Stimulated activated naive CD8-positive, alpha-beta T cell treated with anti-CD3 and anti-CD28 coated beads, Interleukin-15, Interleukin-2, amounts not matched to agents 100 U/mL and 50 U/mL, for 24 hours (primary cell): ENCODE measurements at regions not wholly inside any gene's neighbourhood (a gene's known extent, or its start where the extent isn't known, plus 50 kb on each side); places are given as distances from the start of the nearest gene placed in this dataset.
"Not testable (repeated sequence)": the region's sequence is repeated elsewhere in the genome, so short reads cannot be mapped to it uniquely, and the experiment has no call there.

Experiments used
- ATAC-seq: fragments of 150-1000 bp; cut with Tn5 transposase; one replicate; pipeline ENCODE4 v1.10.0; 2021
- DNase-seq: peaks from one replicate; pipeline ENCODE4 v3.0.0; 2021

DNA sequence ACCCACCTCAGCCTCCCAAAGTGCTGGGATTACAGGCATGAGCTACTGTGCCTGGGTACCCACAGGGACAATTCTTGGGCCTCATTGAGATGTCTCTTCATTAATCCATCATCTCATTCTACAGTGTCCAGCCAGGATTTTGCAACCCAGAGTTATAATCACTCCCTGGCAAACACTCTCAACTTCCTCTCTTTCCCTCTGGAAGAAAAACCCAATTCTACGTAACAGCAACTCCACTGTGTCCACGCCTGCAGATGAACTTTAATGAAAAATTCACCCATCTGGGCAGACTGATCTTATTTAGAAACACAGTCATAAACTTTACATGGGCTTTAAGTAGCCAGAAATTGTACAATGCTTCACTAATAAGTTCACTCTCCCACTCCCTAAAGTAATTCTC is 90.1 kb upstream of the ABCC4 start:
- DNase-seq (no peak), ATAC-seq (no peak)

DNA sequence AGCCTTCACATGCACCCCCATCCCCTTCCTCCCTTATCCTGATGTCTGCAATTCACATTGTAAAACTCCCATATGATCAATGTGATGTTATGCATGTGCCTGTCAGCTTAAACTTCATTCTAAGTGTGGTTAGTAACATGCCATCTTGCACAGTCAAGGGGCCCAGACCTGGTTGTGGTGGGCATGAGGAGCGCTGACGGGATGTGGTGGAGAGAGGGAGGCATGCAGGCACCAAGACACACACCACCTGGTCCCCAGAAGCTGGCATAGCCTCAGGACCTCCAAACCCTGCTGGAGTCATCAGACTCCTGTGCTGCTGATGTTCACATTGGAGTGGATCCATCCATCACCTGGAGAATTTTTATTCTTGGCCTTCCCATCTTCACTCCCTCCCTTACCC is 90.5 kb upstream of the ABCC4 start:
- no peak for DNase-seq
- ATAC-seq: no peak

DNA sequence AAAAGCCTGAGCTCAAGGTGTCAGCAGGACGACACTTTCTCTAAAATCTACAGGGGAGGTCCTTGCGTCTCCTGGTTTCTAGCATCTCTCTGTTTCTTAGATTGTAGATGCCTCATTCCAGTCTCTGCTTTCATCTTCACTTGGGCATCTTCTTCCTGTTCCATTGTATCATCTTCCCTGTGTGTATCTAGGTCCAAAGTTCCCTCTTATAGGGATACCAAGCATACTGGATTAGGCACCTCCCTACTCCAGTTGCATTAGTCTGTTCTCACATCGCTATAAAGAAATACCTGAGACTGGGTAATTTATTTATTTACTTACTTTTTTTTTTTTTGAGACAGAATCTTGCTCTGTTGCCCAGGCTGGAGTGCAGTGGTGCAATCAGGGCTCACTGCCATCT is 91.3 kb upstream of the ABCC4 start:
- no peak for ATAC-seq
- no peak for DNase-seq

DNA sequence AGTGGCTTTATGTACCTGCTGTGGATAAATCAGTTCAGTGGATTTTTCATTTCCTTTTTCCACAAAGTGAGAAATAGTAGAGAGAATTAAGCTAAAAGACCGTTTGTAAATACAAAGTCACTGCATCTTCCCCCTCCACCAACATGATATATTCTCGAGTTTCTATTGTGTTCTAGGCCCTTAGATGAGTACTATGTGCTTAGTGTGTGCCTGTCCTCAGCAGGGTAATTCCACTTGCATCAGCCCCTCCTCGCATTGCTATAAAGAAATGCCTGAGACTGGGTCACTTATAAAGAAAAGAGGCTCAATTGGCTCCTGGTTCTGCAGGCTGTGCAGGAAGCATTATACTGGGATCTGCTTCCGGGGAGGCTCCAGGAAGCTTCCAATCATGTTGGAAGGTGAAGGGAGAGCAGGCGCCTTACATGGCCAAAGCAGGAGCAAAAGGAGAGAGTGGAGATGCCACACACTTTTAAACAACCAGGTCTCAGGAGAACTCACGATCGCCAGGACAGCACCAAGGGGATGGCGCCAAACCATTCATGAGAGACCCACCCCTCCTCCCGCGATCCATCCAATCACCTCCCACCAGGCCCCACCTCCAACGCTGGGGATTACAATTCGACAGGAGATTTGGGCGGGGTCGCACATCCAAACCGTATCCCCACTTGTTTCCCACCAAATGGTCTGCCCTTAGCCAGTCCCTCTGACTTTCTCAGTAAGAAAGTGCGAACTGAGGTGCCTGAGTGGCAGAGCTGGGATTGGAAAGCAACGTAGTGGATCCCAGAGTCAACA is 102.3 kb upstream of the ABCC4 start:
- ATAC-seq (peak; percentile 14), DNase-seq (peak; percentile 9)

DNA sequence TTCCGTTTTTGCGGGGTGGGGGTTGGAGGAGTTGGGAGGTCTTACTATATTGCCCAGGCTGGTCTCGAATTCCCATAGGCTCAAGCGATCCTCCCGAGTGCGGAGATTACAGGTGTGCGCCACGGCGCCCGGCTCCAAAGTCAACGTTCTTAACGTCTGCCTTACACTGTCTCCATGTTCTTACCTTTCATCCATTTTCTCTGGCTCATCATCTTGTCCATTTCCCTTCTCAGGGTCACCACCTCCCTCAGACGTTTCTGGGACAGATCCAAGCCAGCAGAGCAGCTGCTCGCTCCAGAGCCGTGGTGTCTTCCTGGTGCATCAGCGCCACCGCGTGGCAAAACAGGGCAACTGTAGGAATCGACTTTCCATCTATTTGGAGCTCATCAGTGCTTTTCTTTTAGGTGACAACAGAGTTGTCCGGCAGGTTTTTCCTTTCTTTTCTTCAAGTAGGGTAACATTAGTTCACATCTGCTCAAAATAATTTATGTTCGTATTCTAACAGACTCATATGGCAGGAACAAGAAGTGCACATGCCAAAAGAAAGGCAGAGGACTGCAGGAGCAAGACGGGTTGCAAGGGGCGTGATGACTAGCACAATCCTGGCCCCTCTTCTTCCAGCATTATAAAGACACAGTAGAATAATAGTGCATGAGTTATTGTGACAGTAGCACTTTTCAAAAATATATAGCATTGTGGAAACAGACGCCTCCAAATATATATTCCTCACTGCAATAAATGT is 103.1 kb upstream of the ABCC4 start:
- DNase-seq (peak; percentile 82), ATAC-seq (peak; percentile 84)

DNA sequence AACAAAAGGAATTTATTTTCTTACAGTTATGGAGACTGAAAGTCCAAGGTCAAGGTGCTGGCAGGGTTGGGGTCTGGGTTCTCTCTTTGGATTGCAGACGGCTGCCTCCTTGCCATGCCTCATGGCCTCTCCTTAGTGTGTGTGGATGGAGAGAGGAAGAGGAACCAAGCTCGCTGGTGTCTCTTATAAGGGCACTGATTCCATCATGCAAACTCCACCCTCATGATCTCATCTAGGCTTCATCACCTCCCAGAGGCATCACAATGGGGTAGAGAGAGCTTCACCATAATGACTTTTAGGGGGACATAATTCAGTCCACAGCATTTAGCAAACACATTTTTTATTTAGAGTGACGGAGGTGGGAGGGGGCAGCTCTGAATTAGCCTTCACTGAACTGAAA is 104.9 kb upstream of the ABCC4 start:
- ATAC-seq: no peak
- no peak for DNase-seq

DNA sequence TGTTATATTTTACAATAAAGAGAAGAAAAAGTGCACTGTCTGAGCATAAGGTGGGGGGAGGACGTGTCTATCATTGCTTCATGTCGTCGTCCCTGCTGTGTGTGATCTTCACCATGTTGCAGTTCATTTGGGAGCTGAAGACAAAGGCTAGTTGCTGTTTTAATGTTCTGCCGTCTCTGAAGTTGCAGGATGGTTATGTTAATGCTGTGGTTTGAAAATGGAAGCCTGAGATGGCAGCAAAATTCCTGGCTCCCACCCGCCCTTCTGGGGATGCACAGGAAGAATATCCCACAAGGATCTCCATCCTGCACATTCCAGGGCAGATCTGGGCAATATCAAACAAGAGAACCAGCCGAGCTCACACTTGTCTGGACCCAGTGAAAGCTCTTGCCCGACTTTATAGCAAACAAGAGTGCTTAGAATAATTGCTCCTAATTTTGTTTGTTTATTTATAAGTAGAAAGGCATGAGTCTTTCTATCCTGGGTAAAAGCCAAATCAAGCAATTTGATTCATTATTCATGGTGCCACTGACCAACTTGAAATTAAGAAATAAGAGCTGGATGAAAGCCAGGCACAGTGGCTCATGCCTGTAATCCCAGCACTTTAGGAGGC is 110.3 kb upstream of the ABCC4 start:
- DNase-seq (no peak), ATAC-seq (no peak)

DNA sequence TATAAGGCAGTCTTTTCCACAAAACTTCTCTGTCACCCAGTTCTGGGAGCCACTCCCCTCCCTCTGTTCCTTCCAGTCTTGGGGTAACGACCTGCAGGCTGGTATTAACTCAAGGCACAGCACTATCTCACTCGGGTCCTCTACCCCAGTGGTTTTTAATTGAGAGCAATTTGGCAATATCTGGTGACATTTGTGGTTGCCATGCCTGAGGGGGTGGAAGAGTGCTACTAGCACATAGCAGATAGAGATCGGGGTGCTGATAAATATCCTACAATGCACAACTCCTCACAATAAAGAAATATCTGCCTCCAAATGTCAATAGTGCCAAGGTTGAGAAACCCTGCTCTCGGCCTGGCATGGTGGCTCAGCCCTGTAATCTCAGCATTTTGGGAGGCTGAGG is 117.7 kb upstream of the ABCC4 start:
- DNase-seq (no peak), ATAC-seq (no peak)

DNA sequence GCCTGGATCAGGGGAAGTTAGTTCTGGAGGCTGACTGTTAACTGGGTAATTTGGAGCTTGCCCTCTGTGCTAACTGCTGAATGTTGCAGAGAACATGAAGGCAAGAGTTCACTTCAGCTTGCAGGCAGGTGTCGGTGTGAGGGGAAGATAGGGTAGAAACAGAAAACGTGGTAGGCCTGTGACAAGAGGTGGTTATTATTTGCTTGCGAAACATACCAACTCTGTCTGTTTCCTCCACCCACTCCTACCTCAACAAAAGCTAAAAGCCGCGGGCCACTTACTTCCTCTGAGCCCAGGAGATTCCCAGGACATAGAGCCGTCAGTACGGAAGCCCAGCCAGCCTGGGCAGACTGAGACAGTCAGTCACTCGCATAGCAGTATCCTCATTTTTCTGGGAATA is 119.2 kb upstream of the ABCC4 start:
- ATAC-seq (no peak), DNase-seq (no peak)

DNA sequence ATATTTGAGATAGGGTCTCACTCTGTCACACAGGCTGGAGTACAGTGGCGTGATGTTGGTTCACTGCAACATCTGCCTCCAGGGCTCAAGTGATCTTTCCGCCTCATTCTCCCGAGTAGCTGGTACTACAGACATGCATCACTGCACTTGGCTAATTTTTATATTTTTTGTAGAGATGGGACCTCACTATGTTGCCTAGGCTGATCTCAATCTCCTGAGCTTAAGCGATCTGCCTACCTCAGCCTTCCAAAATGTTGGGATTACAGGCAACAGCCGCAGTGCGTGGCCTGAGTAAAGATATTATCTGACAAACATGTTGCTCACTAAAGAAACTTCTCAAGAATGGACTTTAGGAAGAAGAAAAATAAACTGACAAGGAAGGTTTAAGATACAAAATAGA is 125.4 kb upstream of the ABCC4 start:
- ATAC-seq (no peak), DNase-seq (no peak)

DNA sequence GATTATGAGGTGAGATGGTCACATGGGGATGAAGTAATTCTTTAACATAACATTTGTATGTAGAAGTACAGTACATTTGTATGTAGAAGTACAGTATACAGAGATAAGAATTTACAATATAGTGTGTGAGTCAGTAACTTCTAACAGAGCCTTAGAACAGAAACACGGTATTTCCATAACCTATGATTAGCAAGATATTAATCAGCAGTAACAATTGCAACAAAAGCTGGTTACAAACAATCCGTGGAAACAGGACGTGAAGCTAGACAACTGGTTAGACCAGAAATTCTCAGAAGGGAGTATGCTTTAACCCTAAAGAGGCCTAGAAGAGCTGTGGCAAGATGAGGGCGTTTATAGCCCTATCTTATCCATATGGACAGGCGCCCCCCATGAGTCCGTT is 122.0 kb upstream of the CLDN10 start:
- DNase-seq: not testable (repeated sequence)

DNA sequence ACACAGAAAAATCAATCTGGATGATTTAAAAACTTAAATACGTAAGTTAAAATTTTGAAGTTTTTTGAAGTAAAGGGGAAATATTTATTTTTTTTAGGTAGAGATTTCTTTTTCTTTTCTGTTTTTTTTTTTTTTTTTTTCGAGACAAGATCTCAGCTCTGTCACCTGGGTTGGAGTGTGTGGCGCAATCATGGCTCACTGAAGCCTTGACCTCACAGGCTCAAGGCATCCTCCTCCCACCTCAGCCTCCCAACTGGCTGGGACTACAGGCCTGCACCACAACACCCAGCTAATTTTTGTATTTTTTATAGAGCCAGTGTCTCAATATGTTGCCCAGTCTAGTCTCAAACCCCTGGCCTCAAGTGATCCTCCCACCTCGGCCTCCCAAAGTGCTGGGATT is 120.4 kb upstream of the CLDN10 start:
- DNase-seq (no peak), ATAC-seq (no peak)

More for the DNA sequence above, 122.0 kb upstream of the CLDN10 start:
- ATAC-seq: not testable (repeated sequence)

DNA sequence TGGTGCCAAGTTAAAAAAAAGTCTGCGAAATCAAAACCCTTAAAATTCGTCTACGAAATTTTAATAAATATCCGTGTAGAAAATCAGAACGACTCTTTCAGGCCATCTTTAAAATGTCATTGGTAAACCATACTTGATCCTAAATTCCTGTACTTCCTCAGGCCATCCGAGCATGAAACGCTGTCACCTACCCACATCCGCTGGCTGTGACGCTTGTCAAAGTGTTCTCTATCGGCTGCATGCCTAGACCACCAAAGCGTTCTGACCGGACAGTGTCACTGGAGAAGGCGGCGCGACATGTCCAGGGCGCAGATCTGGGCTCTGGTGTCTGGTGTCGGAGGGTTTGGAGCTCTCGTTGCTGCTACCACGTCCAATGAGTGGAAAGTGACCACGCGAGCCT is 119.0 kb upstream of the CLDN10 start:
- ATAC-seq: no peak
- DNase-seq: no peak

DNA sequence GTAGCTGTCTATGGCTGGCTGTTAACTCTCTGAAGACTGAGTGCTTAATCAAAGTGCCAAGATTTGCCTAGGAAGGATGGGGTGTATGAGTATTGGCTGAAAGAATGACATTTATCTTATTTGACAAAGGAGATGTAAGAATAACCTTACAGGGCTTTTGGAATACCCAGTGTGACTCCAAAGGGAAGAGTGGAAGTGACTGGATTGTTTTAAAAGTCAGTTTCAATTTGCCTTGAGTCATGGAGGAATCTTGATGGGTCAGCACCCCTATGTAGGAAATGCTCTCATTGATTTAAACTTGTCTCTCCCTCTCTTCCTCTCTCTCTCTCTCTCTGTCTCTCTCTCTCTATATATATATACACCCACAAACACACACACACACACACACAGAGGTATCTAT is 118.4 kb upstream of the CLDN10 start:
- no peak for DNase-seq

DNA sequence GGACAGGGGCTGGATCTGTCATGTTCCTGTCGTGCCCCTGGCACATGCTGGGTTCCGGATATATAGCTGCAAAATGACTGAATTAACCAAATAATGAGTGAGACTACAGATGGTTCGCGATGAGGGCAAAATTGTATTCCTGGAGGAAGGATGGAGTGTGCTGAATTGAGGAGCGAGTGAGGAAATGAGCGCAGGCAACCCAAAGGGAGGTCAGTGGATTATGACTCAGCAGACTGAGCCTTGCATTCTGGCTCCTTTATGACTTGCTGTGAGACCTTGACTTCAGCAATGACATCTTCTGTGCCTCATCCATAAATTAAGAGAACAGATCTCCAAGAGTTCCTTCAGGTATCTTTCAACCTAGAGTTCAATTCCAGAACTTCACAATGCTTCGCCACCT is 115.0 kb upstream of the CLDN10 start:
- ATAC-seq: no peak
- DNase-seq: no peak

More for the DNA sequence above, 118.4 kb upstream of the CLDN10 start:
- ATAC-seq: no peak

DNA sequence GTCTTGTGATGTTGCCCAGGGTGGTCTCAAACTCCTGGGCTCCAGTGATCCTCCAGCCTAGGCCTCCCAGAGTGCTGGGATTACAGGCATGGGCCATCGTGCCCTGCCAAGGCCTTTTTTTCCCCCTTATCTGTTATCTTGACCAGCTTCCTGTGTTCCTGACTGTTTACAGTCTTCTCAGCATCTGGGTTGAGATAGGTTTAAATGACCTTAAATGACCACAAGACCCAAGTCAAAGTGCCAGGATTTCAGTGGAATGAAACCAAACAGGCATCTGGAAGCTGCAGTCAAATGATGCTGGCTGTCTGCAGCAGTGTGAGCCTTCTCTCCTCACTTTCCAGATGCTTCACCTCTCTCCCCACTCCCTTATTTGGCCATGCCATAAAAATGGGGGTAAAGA is 114.2 kb upstream of the CLDN10 start:
- DNase-seq (no peak), ATAC-seq (no peak)

DNA sequence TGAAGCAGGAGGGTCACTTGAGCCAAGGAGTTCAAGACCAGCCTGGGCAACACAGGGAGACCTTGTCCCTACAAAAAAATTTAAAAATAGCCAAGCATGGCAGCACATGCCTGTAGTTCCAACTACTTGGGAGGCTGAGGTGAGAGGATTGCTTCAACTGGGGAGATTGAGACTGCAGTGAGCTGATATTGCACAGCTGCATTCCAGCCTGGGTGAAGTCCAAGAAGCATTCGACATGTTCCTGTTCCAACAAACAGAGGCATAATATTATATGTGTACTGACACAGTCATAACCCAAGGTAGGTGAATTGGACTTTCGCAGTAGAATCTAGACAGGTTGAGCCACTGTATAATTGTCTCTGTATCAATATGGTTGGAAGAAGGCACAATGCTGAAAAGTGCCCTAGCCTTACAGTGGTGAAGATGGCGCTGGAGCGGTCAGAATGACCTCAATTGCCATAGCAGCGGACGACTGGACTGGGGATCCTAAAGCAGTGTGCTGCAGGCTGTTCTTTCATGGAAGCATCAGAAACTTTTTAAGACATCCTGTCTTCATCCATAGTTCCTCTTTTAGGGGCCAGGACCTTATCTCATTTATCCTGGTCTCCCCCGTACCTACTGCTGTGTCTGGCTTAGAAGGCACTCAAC is 112.0 kb upstream of the CLDN10 start:
- ATAC-seq (no peak), DNase-seq (no peak)

DNA sequence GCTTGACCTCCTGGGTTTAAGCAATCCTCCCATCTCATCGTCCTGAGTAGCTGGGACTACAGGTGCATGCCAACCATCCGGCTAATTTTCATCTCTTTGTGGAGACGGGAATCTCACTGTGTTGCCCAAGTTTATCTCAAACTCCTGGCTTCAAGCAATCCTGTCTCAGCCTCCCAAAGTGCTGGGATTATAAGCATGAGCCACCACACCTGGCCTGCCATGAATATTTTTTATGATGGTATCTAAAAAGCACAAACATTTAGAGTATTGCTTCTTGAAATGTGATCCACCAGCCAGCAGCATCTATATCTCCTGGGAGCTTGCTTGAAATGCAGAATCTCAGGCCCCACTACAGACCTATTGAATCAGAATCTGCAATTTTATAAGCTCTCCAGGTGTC is 111.2 kb upstream of the CLDN10 start:
- DNase-seq (no peak), ATAC-seq (no peak)

DNA sequence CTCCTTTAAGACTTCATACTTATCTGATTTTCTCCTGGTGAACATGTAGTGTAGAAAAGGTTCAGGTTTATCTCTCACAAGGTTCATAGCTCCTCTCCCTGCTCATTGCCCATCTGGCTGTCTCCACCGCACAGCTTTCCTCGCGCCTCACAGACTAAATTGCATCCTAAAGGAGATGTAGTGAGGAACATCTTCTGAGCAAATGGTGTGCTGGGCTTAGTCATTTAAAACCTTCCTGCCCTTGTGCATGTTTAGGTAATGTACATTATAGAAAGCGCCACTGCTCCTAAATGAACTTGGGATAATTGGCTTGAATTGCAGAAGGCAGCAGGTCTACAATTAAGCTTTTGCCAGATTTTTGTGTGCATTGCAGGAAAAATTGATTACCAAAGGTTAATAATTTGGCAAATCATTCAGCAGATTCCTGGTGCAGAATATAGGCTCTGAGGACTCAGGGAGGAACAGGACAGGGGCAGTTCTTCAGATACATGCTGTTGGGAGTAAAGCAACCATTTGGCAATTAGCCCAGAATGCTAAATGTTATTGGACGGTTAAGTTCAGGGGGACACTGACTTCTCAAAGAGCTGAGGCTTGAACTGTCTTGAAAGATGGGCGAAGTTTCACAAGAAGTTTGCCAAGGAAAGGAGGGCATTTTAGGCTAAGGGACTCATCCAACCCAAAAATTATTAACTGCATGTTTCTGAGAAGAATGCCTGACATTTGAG is 108.4 kb upstream of the CLDN10 start:
- ATAC-seq (no peak), DNase-seq (no peak)

DNA sequence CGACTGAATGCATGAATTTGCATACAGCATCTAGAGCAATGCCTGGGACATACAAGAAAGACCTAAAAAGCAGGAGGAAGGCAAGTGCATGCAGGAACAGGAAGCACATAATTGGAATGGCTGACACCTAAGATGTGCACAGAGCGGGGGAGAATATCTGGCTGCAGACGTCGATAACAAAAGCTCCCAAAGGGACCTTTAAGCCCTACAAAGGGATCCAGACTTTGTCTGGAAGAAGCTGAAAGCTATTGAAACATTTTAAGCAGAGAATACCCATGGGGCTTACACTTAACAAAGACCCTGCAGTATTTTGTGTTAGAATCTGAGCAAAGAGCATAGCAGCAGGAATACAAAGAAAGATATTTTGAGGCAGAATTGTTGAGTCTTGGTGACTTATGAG is 107.4 kb upstream of the CLDN10 start:
- ATAC-seq (no peak), DNase-seq (no peak)

DNA sequence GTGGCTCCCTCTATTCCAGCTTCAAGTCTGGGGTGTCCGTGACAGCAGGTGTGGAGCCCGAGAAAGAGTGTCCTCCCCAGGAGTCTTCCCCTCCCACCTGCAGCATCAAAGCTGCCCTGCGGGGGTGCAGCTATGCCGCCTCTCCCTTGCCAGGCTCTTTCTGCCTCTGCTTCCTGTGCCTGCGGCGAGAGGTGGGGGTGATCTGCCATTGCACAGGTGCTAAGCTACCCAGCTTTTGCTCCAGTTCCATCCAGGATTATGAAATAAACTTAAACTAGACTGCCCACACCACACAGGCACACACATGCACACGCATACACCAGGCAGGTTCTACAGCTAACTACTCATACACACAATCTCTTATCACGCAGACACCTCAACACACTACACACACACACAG is 104.7 kb upstream of the CLDN10 start:
- ATAC-seq: no peak

DNA sequence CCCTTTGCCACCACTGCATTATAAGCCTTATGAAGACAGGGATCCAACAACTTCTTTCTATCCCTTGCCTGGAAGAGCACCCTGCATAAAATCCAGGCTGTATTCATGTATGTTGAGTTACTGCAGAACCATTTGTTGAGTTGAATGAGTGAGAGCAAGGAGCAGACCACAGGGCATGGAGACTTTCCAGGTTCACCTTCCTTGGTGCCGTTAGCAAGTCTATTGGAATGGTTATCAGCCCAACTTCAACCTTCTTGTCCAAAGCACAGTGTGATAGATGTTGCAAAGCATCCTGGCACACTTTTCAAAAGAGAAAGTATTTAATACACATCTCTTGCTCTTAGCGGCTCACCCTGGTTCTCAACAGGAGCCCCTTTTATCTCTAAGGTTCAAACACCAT is 100.9 kb upstream of the CLDN10 start:
- no peak for ATAC-seq
- no peak for DNase-seq

More for the DNA sequence above, 104.7 kb upstream of the CLDN10 start:
- DNase-seq: no peak
